DND-41 (cell line): ENCODE measurements at regions not wholly inside any gene's neighbourhood (a gene's known extent, or its start where the extent isn't known, plus 50 kb on each side); places are given as distances from the start of the nearest gene placed in this dataset.

Experiments
- ATAC-seq: fragments of 200-7000 bp; cut with Tn5 transposase; 3 replicates; pipeline ENCODE4 v1.9.1; 2021; ENCODE audit warnings: low read depth; ENCODE audit not compliant: insufficient read depth
- DNase-seq: peaks from one replicate; pipeline ENCODE4 v3.0.0-alpha.2; 2020
- H2AFZ ChIP-seq: 2 replicates; pipeline ENCODE4 v1.6.0; 2012; ENCODE audit warnings: low read depth, low read length
- H3K27ac ChIP-seq: 2 replicates; pipeline ENCODE4 v1.5.1; 2012; ENCODE audit warnings: low read length, inconsistent platforms
- H3K27me3 ChIP-seq: fragments of 200-600 bp; sonication (generic); 2 replicates; pipeline ENCODE4 v1.6.0; 2012; ENCODE audit warnings: low read length, mild to moderate bottlenecking, inconsistent platforms; ENCODE audit not compliant: insufficient read depth, poor library complexity
- H3K36me3 ChIP-seq: 2 replicates; pipeline ENCODE4 v1.5.1; 2012; ENCODE audit warnings: low read length, inconsistent platforms; ENCODE audit not compliant: insufficient read depth
- H3K4me1 ChIP-seq: 2 replicates; pipeline ENCODE4 v1.5.1; 2012; ENCODE audit warnings: mild to moderate bottlenecking, low read length; ENCODE audit not compliant: insufficient read depth
- H3K4me2 ChIP-seq: 2 replicates; pipeline ENCODE4 v1.6.0; 2012; ENCODE audit warnings: mild to moderate bottlenecking, moderate library complexity, low read length, inconsistent platforms; ENCODE audit not compliant: insufficient read depth
- H3K4me3 ChIP-seq, 2 experiments: fragments of 200-600 bp in 1 of 2; shearing (Covaris generic) in 1 of 2; 2 replicates each; pipeline ENCODE4 v1.5.1; 2012 to 2016; ENCODE audit warnings: inconsistent platforms in 2 of 2, low read length in 2 of 2, mild to moderate bottlenecking in 2 of 2, low read depth in 1 of 2, moderate library complexity in 1 of 2
- H3K79me2 ChIP-seq: 2 replicates; pipeline ENCODE4 v1.6.0; 2012; ENCODE audit warnings: low read length, inconsistent platforms; ENCODE audit not compliant: insufficient read depth
- H3K9ac ChIP-seq: 2 replicates; pipeline ENCODE4 v1.6.0; 2012; ENCODE audit warnings: low read depth, mild to moderate bottlenecking, inconsistent platforms, low read length, moderate library complexity
- H3K9me3 ChIP-seq: 2 replicates; pipeline ENCODE4 v1.5.1; 2012; ENCODE audit warnings: low read length, moderate library complexity, mild to moderate bottlenecking, inconsistent platforms; ENCODE audit not compliant: insufficient read depth, severe bottlenecking
- H4K20me1 ChIP-seq: 2 replicates; pipeline ENCODE4 v1.6.0; 2012; ENCODE audit warnings: low read length; ENCODE audit not compliant: insufficient read depth
- CTCF ChIP-seq: IDR thresholded peaks from 2 replicates; pipeline ENCODE4 v1.5.1; 2012; ENCODE audit warnings: borderline replicate concordance, low read length, moderate library complexity, mild to moderate bottlenecking; ENCODE audit not compliant: poor library complexity, severe bottlenecking; ENCODE audit errors: extremely low read depth
- EZH2 ChIP-seq: IDR thresholded peaks from 3 replicates; pipeline ENCODE4 v1.6.1; 2012; ENCODE audit warnings: borderline replicate concordance, low read depth, mild to moderate bottlenecking, moderate library complexity, low read length, inconsistent platforms; ENCODE audit not compliant: severe bottlenecking

- Histone ChIP-seq H3K9me3 (no peaks in the 10 kb centered on the region), H3K4me2 (no peak overlapping the region), H3K36me3 (no peaks in the 10 kb centered on the region), H3K79me2 (no peaks in the 10 kb centered on the region), H3K9ac (no peak overlapping the region), H2AFZ (no peak overlapping the region), H3K4me3 (no peak overlapping the region), H3K27ac (no peak overlapping the region), H3K4me1 (no peaks in the 10 kb centered on the region), H4K20me1 (no peaks in the 10 kb centered on the region), H3K27me3 (no peaks in the 10 kb centered on the region)
- TF ChIP-seq CTCF (no peak), EZH2 (no peak)
- ATAC-seq (no peak), DNase-seq (no peak)
These were observed 64.0 kb downstream of the GADD45G start for GRCh38 chr9:89668866-89669246.

GRCh38 chr9:89669361-89669842 is 64.6 kb downstream of the GADD45G start:
- Histone ChIP-seq H3K27me3 (no peaks in the 10 kb centered on the region), H3K9ac (no peak overlapping the region), H4K20me1 (no peaks in the 10 kb centered on the region), H3K36me3 (no peaks in the 10 kb centered on the region), H2AFZ (no peak overlapping the region), H3K4me1 (no peaks in the 10 kb centered on the region), H3K79me2 (no peaks in the 10 kb centered on the region), H3K4me2 (no peak overlapping the region), H3K27ac (no peak overlapping the region), H3K4me3 (no peak overlapping the region), H3K9me3 (no peaks in the 10 kb centered on the region)
- ATAC-seq, result no peak
- no peak for DNase-seq
- TF ChIP-seq EZH2 (no peak), CTCF (no peak)

GRCh38 chr9:89670114-89670513 is 65.3 kb downstream of the GADD45G start:
- no peaks in the 10 kb centered on the region for H4K20me1 ChIP-seq
- no peak overlapping the region for H2AFZ ChIP-seq
- H3K4me1 ChIP-seq, result no peaks in the 10 kb centered on the region
- no peaks in the 10 kb centered on the region for H3K36me3 ChIP-seq
- H3K9me3 ChIP-seq, result no peaks in the 10 kb centered on the region
- no peak for TF ChIP-seq EZH2
- no peak for TF ChIP-seq CTCF
- H3K9ac ChIP-seq, result no peak overlapping the region
- DNase-seq (no peak), ATAC-seq (no peak)
- no peaks in the 10 kb centered on the region for H3K79me2 ChIP-seq
- no peak overlapping the region for H3K27ac ChIP-seq
- H3K4me2 ChIP-seq, result no peak overlapping the region
- no peak overlapping the region for H3K4me3 ChIP-seq
- H3K27me3 ChIP-seq, result no peaks in the 10 kb centered on the region

GRCh38 chr9:89670801-89671434 is 66.1 kb downstream of the GADD45G start:
- H3K36me3 ChIP-seq, result no peaks in the 10 kb centered on the region
- no peaks in the 10 kb centered on the region for H3K4me1 ChIP-seq
- H3K9me3 ChIP-seq, result no peaks in the 10 kb centered on the region
- no peak overlapping the region for H3K9ac ChIP-seq
- no peak overlapping the region for H3K4me3 ChIP-seq
- ATAC-seq (no peak), DNase-seq (no peak)
- H3K79me2 ChIP-seq, result no peaks in the 10 kb centered on the region
- no peaks in the 10 kb centered on the region for H3K27me3 ChIP-seq
- H4K20me1 ChIP-seq, result no peaks in the 10 kb centered on the region
- H3K4me2 ChIP-seq, result no peak overlapping the region
- no peak overlapping the region for H2AFZ ChIP-seq
- no peak overlapping the region for H3K27ac ChIP-seq
- TF ChIP-seq CTCF (no peak), EZH2 (no peak)
